ENCODE measurements at regions not wholly inside any gene's neighbourhood (a gene's known extent, or its start where the extent isn't known, plus 50 kb on each side); places are given as distances from the start of the nearest gene placed in this dataset.

DNA sequence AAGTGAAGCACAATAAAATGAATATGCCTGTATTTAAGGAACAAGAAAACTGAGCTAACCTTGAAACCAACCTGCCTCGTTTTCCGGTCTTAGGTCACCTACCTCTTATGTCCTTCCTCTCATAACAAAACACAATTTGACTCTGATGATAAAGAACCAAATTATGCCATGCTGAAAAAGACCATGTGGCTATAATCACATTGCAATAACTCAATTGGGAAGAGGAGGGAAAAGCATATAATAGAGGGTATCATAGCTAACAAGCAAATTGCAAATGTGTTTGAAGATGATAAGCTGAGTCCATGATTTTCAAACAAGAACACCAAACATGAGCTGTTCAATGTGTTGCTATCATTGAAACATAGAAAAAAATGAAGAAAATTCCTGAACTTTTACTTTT is 260.8 kb downstream of the PLK2 start:
- no peak for TF ChIP-seq JUND (IDR thresholded peaks at IDR 0.05; ENCODE audit: low read depth)
- in situ Hi-C loops (cut with HindIII; ENCODE audit: low pct_unique_long_range_greater_than_20kb, low sequenced_read_pairs), result no loop called here
- DNase-seq (ENCODE audit: low read depth in 1 of 2, low spot score in 1 of 2), result no peak

DNA sequence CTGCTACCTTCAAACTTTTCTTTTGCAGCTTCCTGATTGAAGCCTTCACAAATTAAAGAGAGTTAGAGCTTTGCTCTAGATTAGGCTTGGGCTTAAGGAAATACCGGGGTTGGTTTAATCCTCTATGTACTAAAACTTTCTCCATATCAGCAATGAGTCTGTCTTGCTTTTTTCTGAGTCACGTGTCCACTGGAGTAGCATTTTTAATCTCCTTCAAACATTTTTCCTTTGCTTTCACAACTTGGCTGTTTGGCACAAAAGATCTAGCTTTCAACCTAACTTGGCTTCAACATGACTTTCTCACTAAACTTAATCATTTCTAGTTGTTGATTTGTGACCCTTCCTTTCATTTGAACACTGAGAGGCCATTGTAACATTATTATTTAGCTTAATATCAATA is 261.6 kb downstream of the PLK2 start:
- no peak for TF ChIP-seq JUND (IDR thresholded peaks at IDR 0.05; ENCODE audit: low read depth)
- DNase-seq (ENCODE audit: low read depth in 1 of 2, low spot score in 1 of 2), result no peak
- in situ Hi-C loops (cut with HindIII; ENCODE audit: low pct_unique_long_range_greater_than_20kb, low sequenced_read_pairs), result no loop called here

DNA sequence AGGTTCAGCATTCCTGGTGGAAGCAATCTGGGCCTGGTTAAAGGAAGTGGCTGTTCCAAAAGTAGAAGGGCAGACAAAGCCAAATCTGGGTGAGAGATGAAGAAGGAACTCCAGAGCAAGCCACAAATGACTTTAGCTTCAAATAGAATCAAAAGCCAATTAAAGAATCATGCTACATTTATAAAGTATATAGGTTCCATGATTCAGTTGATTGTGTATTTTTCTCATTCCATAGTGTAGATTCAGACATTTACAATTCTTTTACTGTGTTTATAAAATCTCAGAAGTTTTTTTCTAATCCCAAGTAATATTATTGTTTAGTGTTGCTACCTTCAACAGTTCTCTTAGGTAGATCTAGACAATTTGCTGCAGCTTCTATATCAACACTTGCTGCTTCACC is 262.0 kb downstream of the PLK2 start:
- DNase-seq (ENCODE audit: low read depth in 1 of 2, low spot score in 1 of 2), result no peak
- no peak for TF ChIP-seq JUND (IDR thresholded peaks at IDR 0.05; ENCODE audit: low read depth)
- in situ Hi-C loops (cut with HindIII; ENCODE audit: low pct_unique_long_range_greater_than_20kb, low sequenced_read_pairs), result no loop called here

DNA sequence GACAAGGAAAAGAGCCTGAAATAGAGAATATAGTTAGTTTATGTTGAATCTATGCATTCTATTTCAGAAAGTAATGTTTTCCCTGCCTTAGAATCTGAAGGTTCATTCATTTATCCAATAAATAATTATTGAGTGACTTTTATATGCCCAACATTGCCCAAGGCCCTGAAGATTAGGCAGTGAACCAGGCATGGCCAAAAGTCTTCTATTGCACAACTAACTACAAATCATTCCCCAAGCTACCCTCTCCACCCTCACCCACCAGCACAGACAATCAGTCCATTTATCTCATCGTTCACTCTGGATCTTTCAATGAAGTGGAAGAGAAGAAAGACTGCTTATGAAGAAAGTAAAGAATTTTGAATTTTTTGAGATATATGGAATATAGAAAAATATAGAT is 268.4 kb downstream of the PLK2 start:
- TF ChIP-seq JUND (IDR thresholded peaks at IDR 0.05; ENCODE audit: low read depth), result no peak
- in situ Hi-C loops (cut with HindIII; ENCODE audit: low pct_unique_long_range_greater_than_20kb, low sequenced_read_pairs), result no loop called here
- no peak for DNase-seq (ENCODE audit: low read depth in 1 of 2, low spot score in 1 of 2)

DNA sequence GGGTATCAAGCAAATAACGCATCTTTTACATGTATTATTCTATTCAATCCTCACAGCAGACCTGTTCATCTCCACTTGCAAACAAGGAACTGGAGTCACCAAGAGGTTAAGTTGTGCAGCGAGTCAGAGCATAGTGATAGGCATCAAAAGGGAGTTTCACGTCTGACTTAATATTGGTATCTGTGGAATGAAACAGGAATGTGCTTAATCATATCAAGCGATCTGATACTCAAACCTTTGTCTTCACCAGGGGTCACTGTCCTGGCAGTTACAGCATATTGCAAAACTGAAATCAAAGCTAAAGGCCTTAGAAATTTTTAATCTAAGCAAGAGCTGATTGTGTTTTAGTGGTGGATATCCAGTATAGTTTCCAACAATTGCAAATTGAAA is 271.6 kb downstream of the PLK2 start:
- peak in 1 of 2 experiments; percentile 90 for DNase-seq (ENCODE audit: low read depth in 1 of 2, low spot score in 1 of 2)
- in situ Hi-C loops (cut with HindIII; ENCODE audit: low pct_unique_long_range_greater_than_20kb, low sequenced_read_pairs), result no loop called here
- peak; percentile 98 for TF ChIP-seq JUND (IDR thresholded peaks at IDR 0.05; ENCODE audit: low read depth)

DNA sequence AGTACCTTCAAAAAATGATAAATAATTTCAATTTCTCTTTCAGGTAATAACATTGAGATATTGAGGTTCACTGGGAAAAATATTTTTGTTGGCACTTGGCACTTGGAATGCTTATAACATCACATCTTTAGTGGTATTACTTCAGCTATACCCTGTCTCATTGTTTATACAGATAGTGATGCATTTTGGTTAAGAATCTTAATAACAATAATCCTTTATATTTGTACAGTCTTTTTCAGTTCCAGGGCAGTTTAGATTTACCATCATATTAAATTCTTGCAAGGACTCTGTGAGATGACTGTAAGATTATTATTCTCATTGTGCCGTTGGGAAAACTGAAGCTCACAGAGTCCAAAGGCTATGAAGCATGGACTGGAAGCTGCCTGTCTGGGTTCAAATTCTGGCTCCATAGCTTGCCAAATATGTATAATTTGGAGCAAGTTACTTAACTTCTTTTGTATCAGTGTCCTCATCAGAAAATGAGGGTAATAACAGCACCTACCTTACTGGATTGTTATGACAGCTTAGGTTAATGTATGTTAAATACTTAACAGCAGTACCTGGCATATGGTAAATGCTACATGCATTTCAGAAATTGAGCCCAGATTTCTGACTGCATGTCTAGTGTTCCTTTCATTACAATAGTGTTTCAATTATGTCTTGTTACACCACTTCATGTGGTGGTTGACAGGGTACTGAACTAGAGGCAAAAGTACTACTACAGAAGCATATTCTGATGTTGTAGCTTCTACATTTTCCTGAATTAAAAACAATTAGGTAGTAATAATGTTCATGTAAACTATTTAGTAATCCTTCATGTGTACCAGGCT is 272.2 kb downstream of the PLK2 start:
- DNase-seq (ENCODE audit: low read depth in 1 of 2, low spot score in 1 of 2), result peak in 1 of 2 experiments; percentile 89
- in situ Hi-C loops (cut with HindIII; ENCODE audit: low pct_unique_long_range_greater_than_20kb, low sequenced_read_pairs), result no loop called here
- TF ChIP-seq JUND (IDR thresholded peaks at IDR 0.05; ENCODE audit: low read depth), result peak; percentile 93

DNA sequence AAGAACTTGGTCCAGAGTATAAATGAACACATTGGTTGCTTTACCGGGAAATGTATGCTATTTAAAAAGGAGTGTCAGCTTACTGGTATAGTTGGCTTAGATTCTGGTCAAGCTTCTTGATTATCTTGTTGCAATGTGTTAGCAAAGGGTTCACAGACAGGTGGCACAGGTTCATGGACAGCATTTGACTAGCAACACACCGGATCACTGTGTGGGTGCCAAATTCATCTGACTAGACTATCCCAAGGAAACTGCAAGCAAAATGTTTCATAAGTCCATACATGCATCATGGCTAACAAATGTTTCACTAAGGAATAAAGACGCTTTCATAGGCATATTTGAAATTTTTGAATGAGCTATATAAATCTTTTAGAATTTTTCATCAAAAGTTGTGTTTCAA is 274.1 kb downstream of the PLK2 start:
- no peak for TF ChIP-seq JUND (IDR thresholded peaks at IDR 0.05; ENCODE audit: low read depth)
- in situ Hi-C loops (cut with HindIII; ENCODE audit: low pct_unique_long_range_greater_than_20kb, low sequenced_read_pairs), result no loop called here
- peak in 1 of 2 experiments; percentile 68 for DNase-seq (ENCODE audit: low read depth in 1 of 2, low spot score in 1 of 2)

DNA sequence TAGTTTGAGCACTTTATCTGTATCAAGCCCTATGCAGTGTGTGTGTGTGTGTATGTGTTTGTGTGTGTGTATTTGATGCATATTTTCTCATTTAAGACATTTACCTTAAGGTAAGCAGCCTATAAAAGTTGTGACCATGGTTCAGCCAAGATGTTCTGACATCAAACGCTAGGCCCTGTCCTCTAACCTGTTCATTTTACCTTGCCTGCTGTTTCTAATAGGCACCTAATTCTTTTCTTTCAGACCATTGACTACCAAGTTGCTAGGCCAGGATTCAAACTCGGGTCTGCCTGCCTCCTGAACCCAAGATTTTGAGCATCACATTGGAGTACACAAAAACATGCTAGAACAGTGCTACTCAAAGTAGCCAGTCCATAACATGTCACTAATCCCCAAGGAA is 274.5 kb downstream of the PLK2 start:
- in situ Hi-C loops (cut with HindIII; ENCODE audit: low pct_unique_long_range_greater_than_20kb, low sequenced_read_pairs), result no loop called here
- TF ChIP-seq JUND (IDR thresholded peaks at IDR 0.05; ENCODE audit: low read depth), result no peak
- no peak for DNase-seq (ENCODE audit: low read depth in 1 of 2, low spot score in 1 of 2)

DNA sequence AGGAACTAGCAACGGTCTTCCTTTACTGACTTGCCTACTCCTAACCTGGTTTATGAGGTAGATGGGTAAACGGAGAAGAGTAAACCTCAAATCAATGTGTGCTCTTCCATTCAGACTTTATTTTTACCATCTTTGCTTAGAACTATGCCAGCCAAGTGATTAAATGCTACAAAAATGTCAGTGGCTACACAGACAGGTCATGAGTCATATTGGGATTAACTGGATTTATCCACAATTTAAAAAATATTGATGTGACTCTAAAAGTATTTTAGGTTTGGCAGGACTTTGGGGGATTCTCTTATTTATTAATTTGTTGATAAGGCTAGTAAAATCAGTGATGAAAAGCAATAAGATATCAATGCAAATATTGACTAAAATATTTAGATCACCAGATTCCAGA is 275.0 kb downstream of the PLK2 start:
- in situ Hi-C loops (cut with HindIII; ENCODE audit: low pct_unique_long_range_greater_than_20kb, low sequenced_read_pairs), result no loop called here

DNA sequence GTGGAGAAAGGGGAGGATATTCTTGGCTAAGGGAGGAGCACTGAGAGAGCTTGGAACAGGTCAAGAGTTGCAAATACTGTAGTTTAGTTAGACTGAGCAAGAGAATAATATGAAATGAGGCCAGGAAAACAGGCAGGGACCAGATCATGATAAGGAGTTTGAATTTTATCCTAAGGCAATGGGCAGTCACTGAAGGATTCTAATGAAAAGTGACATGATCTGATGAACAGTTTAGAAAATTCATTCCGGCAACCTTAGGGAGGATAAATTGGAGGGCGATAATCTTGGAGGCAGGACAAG is 276.1 kb downstream of the PLK2 start:
- peak; percentile 80 for TF ChIP-seq JUND (IDR thresholded peaks at IDR 0.05; ENCODE audit: low read depth)
- DNase-seq (ENCODE audit: low read depth in 1 of 2, low spot score in 1 of 2), result no peak
- in situ Hi-C loops (cut with HindIII; ENCODE audit: low pct_unique_long_range_greater_than_20kb, low sequenced_read_pairs), result no loop called here

More for the DNA sequence above, 275.0 kb downstream of the PLK2 start:
- DNase-seq (ENCODE audit: low read depth in 1 of 2, low spot score in 1 of 2), result peak in 1 of 2 experiments; percentile 39
- peak; percentile 79 for TF ChIP-seq JUND (IDR thresholded peaks at IDR 0.05; ENCODE audit: low read depth)

DNA sequence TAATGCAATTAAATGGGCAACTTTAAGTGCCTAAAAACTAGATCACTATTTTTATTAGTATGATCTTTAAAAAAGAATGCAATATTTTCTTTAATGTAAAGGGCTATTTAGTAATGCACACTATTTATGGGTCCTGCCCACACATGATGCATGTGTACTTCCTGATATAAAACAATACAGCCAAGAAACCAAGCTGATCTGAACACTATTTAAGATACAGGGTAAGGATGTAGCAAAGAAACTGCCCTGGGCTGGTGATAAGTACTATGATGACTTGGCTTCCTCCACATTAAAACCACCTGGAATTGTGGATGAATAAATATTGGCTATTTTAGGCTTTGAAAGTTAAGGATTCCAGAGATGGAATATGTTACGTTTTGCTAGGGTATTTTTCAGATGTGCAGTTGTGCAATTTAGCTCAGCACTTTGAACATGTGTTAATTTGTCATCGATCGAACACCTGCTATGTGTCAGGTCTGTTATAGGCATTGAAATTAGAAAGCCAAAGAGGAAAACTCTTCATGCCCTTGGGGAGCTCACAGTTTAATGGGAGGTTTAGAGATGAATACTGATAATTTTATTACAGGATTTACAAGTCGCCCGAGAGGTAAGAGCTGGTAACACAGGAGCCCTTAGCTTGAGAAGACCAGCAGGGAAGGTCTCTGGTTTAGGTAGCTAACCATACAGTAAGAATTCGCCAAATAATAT is 276.7 kb downstream of the PLK2 start:
- in situ Hi-C loops (cut with HindIII; ENCODE audit: low pct_unique_long_range_greater_than_20kb, low sequenced_read_pairs), result no loop called here
- peak; percentile 85 for TF ChIP-seq JUND (IDR thresholded peaks at IDR 0.05; ENCODE audit: low read depth)

DNA sequence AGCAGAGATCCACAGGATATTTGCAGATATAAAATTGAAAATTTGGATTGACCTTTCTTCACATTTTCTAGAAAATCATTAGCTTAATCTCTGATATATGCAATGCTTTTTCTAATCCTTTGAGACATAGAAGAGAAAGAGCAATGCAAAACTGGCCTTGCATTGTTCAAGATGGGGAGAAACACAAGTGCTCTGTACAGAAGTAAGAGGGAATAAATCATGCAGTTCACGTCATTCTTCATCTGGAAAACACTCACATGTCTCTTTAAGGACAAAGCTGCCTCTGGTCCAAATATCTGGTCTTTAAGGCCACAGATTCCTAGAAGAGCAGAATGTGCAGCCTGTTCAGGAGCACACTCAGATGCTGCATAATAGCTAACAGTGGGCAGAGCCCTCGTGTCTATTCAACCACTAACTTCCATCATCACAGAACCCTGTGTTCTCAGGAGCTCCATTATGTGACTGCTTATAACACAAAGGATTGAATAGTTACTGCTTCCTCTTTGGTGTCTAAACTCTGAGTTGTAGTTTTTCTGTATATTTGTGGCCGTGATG is 277.5 kb downstream of the PLK2 start:
- in situ Hi-C loops (cut with HindIII; ENCODE audit: low pct_unique_long_range_greater_than_20kb, low sequenced_read_pairs), result no loop called here
- no peak for TF ChIP-seq JUND (IDR thresholded peaks at IDR 0.05; ENCODE audit: low read depth)
- DNase-seq (ENCODE audit: low read depth in 1 of 2, low spot score in 1 of 2), result peak in 1 of 2 experiments; percentile 66

More for the DNA sequence above, 276.7 kb downstream of the PLK2 start:
- DNase-seq (ENCODE audit: low read depth in 1 of 2, low spot score in 1 of 2), result peak in 1 of 2 experiments; percentile 89

Data from T47D (cell line).